HFFc6 (cell line): ENCODE measurements at regions not wholly inside any gene's neighbourhood (a gene's known extent, or its start where the extent isn't known, plus 50 kb on each side); places are given as distances from the start of the nearest gene placed in this dataset.

ENCODE experiments used
- DNase-seq: peaks from one replicate; pipeline ENCODE4 v3.0.0-alpha.2; 2018
- H3K27ac Mint-ChIP-seq: 2 replicates; pipeline ENCODE4 v1.8.0; 2020; ENCODE audit warnings: mild to moderate bottlenecking, mixed read lengths
- H3K27me3 Mint-ChIP-seq: 2 replicates; pipeline ENCODE4 v1.8.0; 2021; ENCODE audit warnings: mild to moderate bottlenecking, moderate library complexity, mixed read lengths; ENCODE audit not compliant: insufficient read depth
- H3K36me3 Mint-ChIP-seq: 2 replicates; pipeline ENCODE4 v1.8.0; 2021; ENCODE audit warnings: low read depth, mixed read lengths
- H3K4me1 Mint-ChIP-seq: 2 replicates; pipeline ENCODE4 v1.8.0; 2020; ENCODE audit warnings: low read depth, mixed read lengths
- H3K4me3 Mint-ChIP-seq: 2 replicates; pipeline ENCODE4 v1.8.0; 2020; ENCODE audit warnings: mild to moderate bottlenecking, moderate library complexity, mixed read lengths
- H3K9me3 Mint-ChIP-seq: 2 replicates; pipeline ENCODE4 v1.8.0; 2020; ENCODE audit warnings: mild to moderate bottlenecking, mixed read lengths
- CTCF ChIP-seq: fragments of 200-600 bp; sonication (generic); IDR thresholded peaks from 2 replicates; pipeline ENCODE4 v1.5.0; 2021; ENCODE audit warnings: antibody characterized with exemption, mild to moderate bottlenecking

GRCh38 chr6:14278006-14278405 lies 160.4 kb downstream of the CD83 start:
- H3K9me3 Mint-ChIP-seq = peaks cover 12% of the 10 kb centered on the region
- DNase-seq = no peak
- no peak for TF ChIP-seq CTCF
- no peaks in the 10 kb centered on the region for H3K36me3 Mint-ChIP-seq
- H3K27me3 Mint-ChIP-seq = peaks cover 7% of the 10 kb centered on the region
- H3K4me1 Mint-ChIP-seq = peaks cover 20% of the 10 kb centered on the region; the same call in 1 of the 2 replicates
- H3K4me3 Mint-ChIP-seq = no peak overlapping the region
- H3K27ac Mint-ChIP-seq = no peak overlapping the region

- no peak for DNase-seq
- H3K4me3 Mint-ChIP-seq = no peak overlapping the region
- TF ChIP-seq CTCF = no peak
- no peaks in the 10 kb centered on the region for H3K36me3 Mint-ChIP-seq
- H3K27ac Mint-ChIP-seq = no peak overlapping the region
- H3K27me3 Mint-ChIP-seq = peaks cover 7% of the 10 kb centered on the region
- peaks cover 10% of the 10 kb centered on the region for H3K9me3 Mint-ChIP-seq
- peaks cover 20% of the 10 kb centered on the region; the same call in 1 of the 2 replicates for H3K4me1 Mint-ChIP-seq
These were observed 160.9 kb downstream of the CD83 start for GRCh38 chr6:14278446-14278845.

GRCh38 chr6:14280006-14280510 lies 162.5 kb downstream of the CD83 start:
- peaks cover 7% of the 10 kb centered on the region for H3K27me3 Mint-ChIP-seq

GRCh38 chr6:14280766-14281293 lies 163.3 kb downstream of the CD83 start:
- H3K4me3 Mint-ChIP-seq = no peak overlapping the region
- peaks cover 29% of the 10 kb centered on the region for H3K4me1 Mint-ChIP-seq
- TF ChIP-seq CTCF = peak; percentile 12; the same call in 1 of the 2 replicates
- H3K36me3 Mint-ChIP-seq = no peaks in the 10 kb centered on the region
- H3K27ac Mint-ChIP-seq = no peak overlapping the region
- H3K27me3 Mint-ChIP-seq = peaks cover 2% of the 10 kb centered on the region
- H3K9me3 Mint-ChIP-seq = no peaks in the 10 kb centered on the region; the same call in 1 of the 2 replicates
- no peak for DNase-seq

More at GRCh38 chr6:14280006-14280510, 162.5 kb downstream of the CD83 start:
- H3K4me3 Mint-ChIP-seq = no peak overlapping the region
- TF ChIP-seq CTCF = no peak
- H3K9me3 Mint-ChIP-seq = no peaks in the 10 kb centered on the region; the same call in 1 of the 2 replicates
- H3K4me1 Mint-ChIP-seq = peaks cover 21% of the 10 kb centered on the region; the same call in 1 of the 2 replicates
- H3K36me3 Mint-ChIP-seq = no peaks in the 10 kb centered on the region
- no peak for DNase-seq
- no peak overlapping the region for H3K27ac Mint-ChIP-seq

GRCh38 chr6:14281811-14282660 lies 164.5 kb downstream of the CD83 start:
- DNase-seq = no peak
- TF ChIP-seq CTCF = no peak
- no peak overlapping the region for H3K4me3 Mint-ChIP-seq
- peaks cover 29% of the 10 kb centered on the region for H3K4me1 Mint-ChIP-seq
- H3K36me3 Mint-ChIP-seq = no peaks in the 10 kb centered on the region
- peaks cover 2% of the 10 kb centered on the region for H3K27me3 Mint-ChIP-seq
- no peaks in the 10 kb centered on the region; the same call in 1 of the 2 replicates for H3K9me3 Mint-ChIP-seq
- no peak overlapping the region for H3K27ac Mint-ChIP-seq
